ENCODE measurements at regions not wholly inside any gene's neighbourhood (a gene's known extent, or its start where the extent isn't known, plus 50 kb on each side); places are given as distances from the start of the nearest gene placed in this dataset.

DNA sequence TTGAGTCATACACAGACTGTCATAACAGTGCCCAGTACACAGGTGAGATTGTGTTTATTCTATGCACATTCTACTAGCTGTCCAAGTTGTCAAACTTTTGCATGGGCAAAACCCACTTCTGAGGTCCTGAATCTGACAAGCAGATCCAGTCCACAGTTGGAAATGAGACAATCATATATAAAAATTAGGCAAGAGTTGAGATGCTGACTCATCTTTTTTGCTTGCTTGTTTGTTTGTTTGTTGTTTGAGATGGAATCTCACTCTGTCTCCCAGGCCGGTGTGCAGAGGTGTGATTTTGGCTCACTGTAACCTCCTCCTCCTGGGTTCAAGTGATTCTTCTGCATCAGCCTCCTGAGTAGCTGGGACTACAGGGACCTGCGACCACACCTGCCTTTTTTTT, 323.8 kb downstream of the RPS4Y2 start:
- DNase-seq (ENCODE audit: insufficient read length, low spot score) = no peak
- no peak for FAIRE-seq
- TF ChIP-seq POLR2AphosphoS5 (IDR thresholded peaks at IDR 0.05; ENCODE audit: low read depth, low read length) (no peak), POLR2A (IDR thresholded peaks at IDR 0.05; ENCODE audit: low read depth, low read length) (no peak), SPI1 (IDR thresholded peaks at IDR 0.05; ENCODE audit: low read depth, low read length) (no peak), TAF1 (IDR thresholded peaks at IDR 0.05; ENCODE audit: low read depth, low read length) (no peak)

DNA sequence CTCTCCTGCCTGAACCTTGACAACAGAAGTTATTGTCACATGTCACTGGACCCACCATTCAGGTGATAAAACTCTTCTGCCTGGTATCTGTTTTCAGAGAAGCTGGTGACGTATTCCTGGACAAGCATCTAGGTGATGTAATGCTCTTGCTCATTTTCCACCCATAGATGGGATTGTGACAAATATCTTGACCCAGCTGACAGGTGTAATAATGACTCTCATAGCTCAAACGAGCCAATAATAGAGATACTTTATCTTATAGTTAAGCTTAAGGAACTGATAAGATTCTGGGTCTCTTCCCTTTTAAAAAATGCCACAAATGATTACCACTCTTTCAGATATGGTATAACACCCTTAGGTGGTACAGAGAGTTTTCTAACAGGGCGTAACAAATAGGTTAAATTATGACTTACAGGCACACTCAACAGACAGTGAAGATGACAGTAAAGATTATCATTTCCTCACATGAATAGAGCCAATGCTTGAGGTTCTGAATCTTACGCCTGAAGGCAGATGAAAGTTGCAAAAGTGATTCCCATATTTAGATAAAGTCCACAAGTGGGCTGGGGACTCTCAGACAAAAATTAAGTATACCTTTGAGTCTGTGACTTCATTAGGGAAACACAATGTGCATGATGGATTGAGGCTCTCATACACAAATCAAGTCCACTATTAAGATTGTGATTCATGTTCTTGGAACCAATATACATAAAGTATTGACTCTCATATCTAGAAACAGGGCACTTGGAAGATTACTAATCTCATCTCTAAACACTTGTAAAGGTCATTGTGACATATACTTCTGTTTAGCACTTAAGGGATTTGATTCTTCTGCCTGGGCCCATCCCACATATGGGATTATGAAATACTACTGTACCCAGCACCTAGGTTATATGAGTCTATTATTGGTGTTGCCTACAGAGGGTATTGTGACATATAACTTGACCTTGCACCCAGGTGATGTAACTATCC, 326.0 kb downstream of the RPS4Y2 start:
- no peak for TF ChIP-seq PAX5 (IDR thresholded peaks at IDR 0.05; ENCODE audit: insufficient read depth, low read length, severe bottlenecking)
- TF ChIP-seq SPI1 (IDR thresholded peaks at IDR 0.05; ENCODE audit: low read depth, low read length) = no peak
- no peak for TF ChIP-seq POLR2A (IDR thresholded peaks at IDR 0.05; ENCODE audit: low read depth, low read length)
- TF ChIP-seq POU2F2 (IDR thresholded peaks at IDR 0.05; ENCODE audit: low read depth, low read length) = no peak
- TF ChIP-seq TAF1 (IDR thresholded peaks at IDR 0.05; ENCODE audit: low read depth, low read length) = no peak
- no peak for TF ChIP-seq POLR2AphosphoS5 (IDR thresholded peaks at IDR 0.05; ENCODE audit: low read depth, low read length)
- DNase-seq (ENCODE audit: insufficient read length, low spot score) (no peak), FAIRE-seq (no peak)

DNA sequence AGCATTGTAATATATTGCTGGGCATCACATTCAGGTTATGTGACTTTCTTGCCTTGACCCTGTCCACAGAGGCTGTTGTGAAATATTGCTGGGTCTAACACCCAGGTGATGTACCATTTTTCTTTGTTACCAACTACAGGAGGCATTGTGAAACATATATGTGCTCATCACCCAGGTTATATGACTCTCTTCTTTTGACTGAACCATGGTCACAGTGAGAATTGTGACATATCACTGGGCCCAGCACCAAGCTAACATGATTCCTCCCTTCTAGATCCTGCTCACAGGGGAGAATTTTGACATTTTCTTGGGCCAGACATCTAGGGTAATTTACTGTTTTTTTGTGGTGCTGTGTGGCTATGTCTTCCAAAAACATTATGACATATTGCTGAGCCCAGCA, 326.7 kb downstream of the RPS4Y2 start:
- no peak for TF ChIP-seq POU2F2 (IDR thresholded peaks at IDR 0.05; ENCODE audit: low read depth, low read length)
- no peak for TF ChIP-seq PAX5 (IDR thresholded peaks at IDR 0.05; ENCODE audit: insufficient read depth, low read length, severe bottlenecking)
- no peak for TF ChIP-seq POLR2AphosphoS5 (IDR thresholded peaks at IDR 0.05; ENCODE audit: low read depth, low read length)
- TF ChIP-seq SPI1 (IDR thresholded peaks at IDR 0.05; ENCODE audit: low read depth, low read length) = no peak
- TF ChIP-seq POLR2A (IDR thresholded peaks at IDR 0.05; ENCODE audit: low read depth, low read length) = no peak
- FAIRE-seq (no peak), DNase-seq (ENCODE audit: insufficient read length, low spot score) (no peak)

DNA sequence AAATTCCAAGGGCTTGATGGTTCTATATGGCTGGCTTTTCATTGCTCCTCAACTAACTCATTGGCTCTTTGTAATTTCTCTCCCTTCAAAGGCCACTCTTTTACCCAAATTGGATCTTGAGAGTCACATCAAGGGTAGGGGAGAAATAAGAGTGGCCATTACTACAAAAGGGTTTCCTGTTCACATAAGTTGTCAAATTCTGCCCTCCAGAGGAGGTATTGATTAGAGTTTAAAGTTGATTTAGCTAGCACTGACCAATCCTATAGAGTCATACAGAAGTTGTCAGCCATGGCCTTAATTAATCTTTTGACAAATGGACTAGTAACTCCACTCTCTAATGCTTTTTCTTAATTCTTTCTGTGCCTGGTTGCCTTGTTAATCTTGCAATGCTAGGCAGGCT, 336.0 kb downstream of the RPS4Y2 start:
- peak; percentile 78 for FAIRE-seq
- no peak for TF ChIP-seq SPI1 (IDR thresholded peaks at IDR 0.05; ENCODE audit: low read depth, low read length)
- no peak for TF ChIP-seq POLR2A (IDR thresholded peaks at IDR 0.05; ENCODE audit: low read depth, low read length)
- no peak for TF ChIP-seq PAX5 (IDR thresholded peaks at IDR 0.05; ENCODE audit: insufficient read depth, low read length, severe bottlenecking)
- TF ChIP-seq POLR2AphosphoS5 (IDR thresholded peaks at IDR 0.05; ENCODE audit: low read depth, low read length) = no peak
- TF ChIP-seq POU2F2 (IDR thresholded peaks at IDR 0.05; ENCODE audit: low read depth, low read length) = no peak
- no peak for TF ChIP-seq TAF1 (IDR thresholded peaks at IDR 0.05; ENCODE audit: low read depth, low read length)
- DNase-seq (ENCODE audit: insufficient read length, low spot score) = no peak

DNA sequence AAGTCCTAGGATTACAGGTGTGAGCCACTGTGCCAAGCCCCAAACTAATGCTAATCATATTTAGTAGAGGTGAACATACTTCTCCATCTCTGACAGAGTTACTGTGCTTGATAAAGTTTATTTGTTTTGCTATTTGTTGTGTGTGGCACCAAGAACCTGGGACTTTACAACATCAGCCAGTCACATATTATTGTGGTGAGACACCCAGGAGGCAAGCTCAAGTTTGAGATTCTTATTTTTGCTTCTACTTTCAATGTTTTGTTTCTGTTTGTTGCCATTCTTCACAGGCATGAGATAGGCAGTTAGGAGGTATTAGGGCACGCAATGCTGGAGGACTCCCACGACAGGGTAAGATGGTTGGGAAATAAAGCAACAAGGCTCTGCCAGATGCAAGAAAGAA, 346.6 kb downstream of the RPS4Y2 start:
- TF ChIP-seq TAF1 (IDR thresholded peaks at IDR 0.05; ENCODE audit: low read depth, low read length) (no peak), POLR2A (IDR thresholded peaks at IDR 0.05; ENCODE audit: low read depth, low read length) (no peak), POLR2AphosphoS5 (IDR thresholded peaks at IDR 0.05; ENCODE audit: low read depth, low read length) (no peak), POU2F2 (IDR thresholded peaks at IDR 0.05; ENCODE audit: low read depth, low read length) (no peak), SPI1 (IDR thresholded peaks at IDR 0.05; ENCODE audit: low read depth, low read length) (no peak), PAX5 (IDR thresholded peaks at IDR 0.05; ENCODE audit: insufficient read depth, low read length, severe bottlenecking) (no peak)
- peak; percentile 78 for FAIRE-seq

DNA sequence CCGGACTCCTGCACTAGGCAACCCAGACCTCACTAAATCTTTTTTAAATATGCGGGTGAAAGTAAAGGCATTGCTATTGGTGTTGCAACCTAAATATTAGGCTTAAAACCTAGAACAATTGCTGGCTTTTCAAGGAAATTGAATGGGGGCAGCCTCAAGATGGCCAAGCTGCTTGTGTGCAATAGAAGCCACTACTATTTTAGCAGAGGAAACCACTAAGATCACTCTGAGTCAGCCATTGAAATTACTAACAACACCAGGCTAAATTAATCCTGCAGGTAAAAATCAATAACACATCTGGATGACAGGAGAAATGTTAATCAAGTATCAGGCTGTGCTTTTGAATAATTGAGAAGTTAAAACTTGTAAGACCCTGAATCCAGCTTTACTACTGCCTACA, 348.0 kb downstream of the RPS4Y2 start:
- FAIRE-seq (peak; percentile 72), DNase-seq (ENCODE audit: insufficient read length, low spot score) (no peak)
- TF ChIP-seq PAX5 (IDR thresholded peaks at IDR 0.05; ENCODE audit: insufficient read depth, low read length, severe bottlenecking) (no peak), SPI1 (IDR thresholded peaks at IDR 0.05; ENCODE audit: low read depth, low read length) (no peak), TAF1 (IDR thresholded peaks at IDR 0.05; ENCODE audit: low read depth, low read length) (no peak), POLR2A (IDR thresholded peaks at IDR 0.05; ENCODE audit: low read depth, low read length) (no peak), POLR2AphosphoS5 (IDR thresholded peaks at IDR 0.05; ENCODE audit: low read depth, low read length) (no peak), POU2F2 (IDR thresholded peaks at IDR 0.05; ENCODE audit: low read depth, low read length) (no peak)

More for the DNA sequence above, 346.6 kb downstream of the RPS4Y2 start:
- DNase-seq (ENCODE audit: insufficient read length, low spot score) = no peak

DNA sequence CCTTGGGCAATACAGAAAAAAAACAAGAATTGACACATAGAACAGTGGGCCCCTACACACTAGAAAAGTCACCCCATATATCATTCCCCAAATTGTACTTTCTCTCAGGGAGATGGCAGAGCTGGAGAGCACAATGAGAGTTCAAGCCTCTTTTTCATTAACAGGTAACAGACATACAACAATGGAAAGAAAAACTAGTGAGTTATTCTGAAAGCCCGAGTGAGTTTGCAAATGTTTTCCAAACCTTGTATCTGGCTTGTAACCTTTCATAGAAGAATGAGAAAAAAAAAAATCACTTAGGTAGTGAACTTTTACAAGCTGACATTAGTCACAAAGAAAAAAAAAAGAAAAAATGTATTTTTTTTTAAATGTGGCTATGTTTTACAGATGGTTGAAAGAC, 349.6 kb downstream of the RPS4Y2 start:
- TF ChIP-seq POU2F2 (IDR thresholded peaks at IDR 0.05; ENCODE audit: low read depth, low read length) (no peak), POLR2AphosphoS5 (IDR thresholded peaks at IDR 0.05; ENCODE audit: low read depth, low read length) (no peak)
- no peak for FAIRE-seq
- no peak for DNase-seq (ENCODE audit: insufficient read length, low spot score)

DNA sequence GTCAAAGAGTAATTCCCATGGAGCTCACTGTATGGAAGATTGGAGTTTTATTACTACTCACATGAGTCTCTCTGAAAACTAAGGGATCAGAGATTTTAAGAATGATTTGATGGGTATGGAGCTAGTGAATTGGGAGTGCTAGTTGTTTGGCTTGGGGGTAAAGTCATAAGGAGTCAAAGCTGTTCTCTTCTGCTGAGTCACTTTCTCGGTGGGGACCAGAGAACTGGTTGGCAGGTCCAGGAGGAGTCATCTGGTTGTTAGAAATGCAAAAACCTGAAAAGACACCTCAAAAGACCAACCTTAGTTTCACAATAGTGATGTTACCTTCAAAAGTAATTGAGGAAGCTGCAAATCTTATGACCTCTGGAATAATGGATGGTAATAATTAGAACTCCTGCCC, 355.4 kb downstream of the RPS4Y2 start:
- FAIRE-seq (no peak), DNase-seq (ENCODE audit: insufficient read length, low spot score) (no peak)
- no peak for TF ChIP-seq POU2F2 (IDR thresholded peaks at IDR 0.05; ENCODE audit: low read depth, low read length)
- TF ChIP-seq POLR2A (IDR thresholded peaks at IDR 0.05; ENCODE audit: low read depth, low read length) = no peak
- TF ChIP-seq TAF1 (IDR thresholded peaks at IDR 0.05; ENCODE audit: low read depth, low read length) = no peak
- TF ChIP-seq SPI1 (IDR thresholded peaks at IDR 0.05; ENCODE audit: low read depth, low read length) = no peak
- no peak for TF ChIP-seq POLR2AphosphoS5 (IDR thresholded peaks at IDR 0.05; ENCODE audit: low read depth, low read length)
- no peak for TF ChIP-seq PAX5 (IDR thresholded peaks at IDR 0.05; ENCODE audit: insufficient read depth, low read length, severe bottlenecking)

DNA sequence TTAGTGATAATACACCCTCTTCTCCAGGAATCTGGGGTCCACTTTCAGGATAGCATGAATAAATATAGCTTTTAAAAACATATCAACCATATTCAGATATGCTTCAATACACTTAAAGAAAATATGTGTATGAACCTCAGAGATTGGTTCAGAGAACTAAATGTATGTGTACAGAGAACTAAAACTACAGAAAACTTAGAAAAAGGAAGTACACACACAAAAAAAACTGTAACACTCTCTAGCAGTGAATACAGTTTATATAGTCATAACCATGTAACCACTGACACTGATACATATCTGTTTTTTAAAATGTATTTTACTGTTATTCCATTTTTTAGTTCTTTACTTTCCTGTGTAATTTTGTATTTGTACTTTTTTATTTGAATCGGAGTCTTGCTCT, 365.2 kb downstream of the RPS4Y2 start:
- DNase-seq (ENCODE audit: insufficient read length, low spot score) (no peak), FAIRE-seq (no peak)
- TF ChIP-seq TAF1 (IDR thresholded peaks at IDR 0.05; ENCODE audit: low read depth, low read length) (no peak), PAX5 (IDR thresholded peaks at IDR 0.05; ENCODE audit: insufficient read depth, low read length, severe bottlenecking) (no peak), POU2F2 (IDR thresholded peaks at IDR 0.05; ENCODE audit: low read depth, low read length) (no peak), POLR2AphosphoS5 (IDR thresholded peaks at IDR 0.05; ENCODE audit: low read depth, low read length) (no peak), SPI1 (IDR thresholded peaks at IDR 0.05; ENCODE audit: low read depth, low read length) (no peak), POLR2A (IDR thresholded peaks at IDR 0.05; ENCODE audit: low read depth, low read length) (no peak)

DNA sequence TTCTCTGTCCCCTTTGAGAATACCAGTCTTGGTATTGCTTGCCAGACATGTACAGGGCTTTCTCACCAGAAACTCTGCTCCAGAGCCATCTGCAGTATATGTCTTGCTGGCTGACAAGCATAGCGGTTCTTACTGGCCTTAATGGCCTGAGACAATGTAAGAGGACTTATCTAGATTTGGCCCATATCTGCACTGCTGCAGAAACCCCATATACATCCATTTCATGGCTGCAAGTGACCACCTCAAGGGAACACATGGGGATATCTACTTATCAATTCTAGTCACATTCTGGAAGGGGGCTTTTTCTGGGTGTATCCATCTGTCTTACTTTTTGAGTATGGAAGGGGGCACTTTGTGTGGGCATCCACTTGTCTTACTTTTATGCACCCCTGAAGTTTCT, 375.5 kb upstream of the RBMY1B start:
- DNase-seq (ENCODE audit: insufficient read length, low spot score) = no peak
- FAIRE-seq = no peak
- no peak for TF ChIP-seq POU2F2 (IDR thresholded peaks at IDR 0.05; ENCODE audit: low read depth, low read length)
- TF ChIP-seq SPI1 (IDR thresholded peaks at IDR 0.05; ENCODE audit: low read depth, low read length) = no peak
- TF ChIP-seq POLR2A (IDR thresholded peaks at IDR 0.05; ENCODE audit: low read depth, low read length) = no peak
- no peak for TF ChIP-seq PAX5 (IDR thresholded peaks at IDR 0.05; ENCODE audit: insufficient read depth, low read length, severe bottlenecking)
- no peak for TF ChIP-seq POLR2AphosphoS5 (IDR thresholded peaks at IDR 0.05; ENCODE audit: low read depth, low read length)
- no peak for TF ChIP-seq TAF1 (IDR thresholded peaks at IDR 0.05; ENCODE audit: low read depth, low read length)
